Neural cell (in vitro differentiated cells): ENCODE measurements at regions not wholly inside any gene's neighbourhood (a gene's known extent, or its start where the extent isn't known, plus 50 kb on each side); places are given as distances from the start of the nearest gene placed in this dataset.

Source experiments
- H2AFZ ChIP-seq: fragments of 200-600, 300-800 bp; sonication (generic), shearing (Covaris generic); 2 replicates; pipeline ENCODE4 v1.6.0; 2014; ENCODE audit warnings: low read depth, mild to moderate bottlenecking, antibody characterized with exemption, low read length, moderate library complexity
- H3F3A ChIP-seq: fragments of 200-600 bp; shearing (Covaris generic); 2 replicates; pipeline ENCODE4 v1.6.1; 2016; ENCODE audit warnings: mild to moderate bottlenecking, moderate library complexity, mixed read lengths, antibody characterized with exemption, low read length; ENCODE audit not compliant: insufficient read depth, poor library complexity, severe bottlenecking
- H3K27ac ChIP-seq: fragments of 200-600, 300-800 bp; sonication (generic), shearing (Covaris generic); 2 replicates; pipeline ENCODE4 v1.5.1; 2014; ENCODE audit warnings: mild to moderate bottlenecking, low read length, moderate library complexity
- H3K27me3 ChIP-seq: fragments of 300-800, 200-600 bp; sonication (generic), shearing (Covaris generic); 2 replicates; pipeline ENCODE4 v1.6.0; 2014; ENCODE audit warnings: mild to moderate bottlenecking, low read depth, low read length, moderate library complexity; ENCODE audit not compliant: insufficient read depth
- H3K36me3 ChIP-seq: fragments of 300-800, 200-600 bp; sonication (generic), shearing (Covaris generic); 2 replicates; pipeline ENCODE4 v1.5.1; 2014; ENCODE audit warnings: mild to moderate bottlenecking, antibody characterized with exemption, low read length, moderate library complexity; ENCODE audit not compliant: insufficient read depth
- H3K4me2 ChIP-seq: fragments of 300-800, 200-600 bp; sonication (generic), shearing (Covaris generic); 2 replicates; pipeline ENCODE4 v1.6.0; 2014; ENCODE audit warnings: mild to moderate bottlenecking, low read length
- H3K4me3 ChIP-seq: fragments of 300-800, 200-600 bp; sonication (generic), shearing (Covaris generic); 2 replicates; pipeline ENCODE4 v1.5.1; 2014; ENCODE audit warnings: mild to moderate bottlenecking, low read length, moderate library complexity
- H3K79me2 ChIP-seq: fragments of 200-600 bp; shearing (Covaris generic); replicated peaks from 2 replicates; pipeline ENCODE4 v1.6.0; 2014; ENCODE audit warnings: mild to moderate bottlenecking, low read length, moderate library complexity; ENCODE audit not compliant: insufficient read depth
- H3K9ac ChIP-seq: fragments of 300-800, 200-600 bp; sonication (generic), shearing (Covaris generic); 2 replicates; pipeline ENCODE4 v1.6.1; 2016; ENCODE audit warnings: mild to moderate bottlenecking, low read length, mixed read lengths
- H3K9me2 ChIP-seq: fragments of 200-600 bp; shearing (Covaris generic); 2 replicates; pipeline ENCODE4 v1.6.1; 2016; ENCODE audit warnings: mild to moderate bottlenecking, low read length, mixed read lengths; ENCODE audit not compliant: insufficient read depth
- H3K9me3 ChIP-seq: fragments of 200-600, 300-800 bp; sonication (generic), shearing (Covaris generic); 2 replicates; pipeline ENCODE4 v1.6.1; 2016; ENCODE audit warnings: mild to moderate bottlenecking, mixed run types, low read length, moderate library complexity, mixed read lengths
- H4K20me1 ChIP-seq: fragments of 200-600 bp; shearing (Covaris generic); 2 replicates; pipeline ENCODE4 v1.6.1; 2016; ENCODE audit warnings: mild to moderate bottlenecking, mixed run types; ENCODE audit not compliant: insufficient read depth
- EP300 ChIP-seq: fragments of 450-650 bp; conservative IDR thresholded peaks from 2 replicates; pipeline ENCODE4 v1.6.1; 2014; ENCODE audit warnings: antibody characterized with exemption, mild to moderate bottlenecking, moderate library complexity; ENCODE audit not compliant: poor library complexity, severe bottlenecking
- EZH2 ChIP-seq: fragments of 200-600, 300-800 bp; shearing (Covaris generic), sonication (generic); IDR thresholded peaks from 2 replicates; pipeline ENCODE4 v1.6.1; 2014; ENCODE audit warnings: antibody characterized with exemption, low read length, borderline replicate concordance, mild to moderate bottlenecking; ENCODE audit not compliant: insufficient read depth, poor library complexity, severe bottlenecking
- MXI1 ChIP-seq: fragments of 450-650 bp; conservative IDR thresholded peaks from 2 replicates; pipeline ENCODE4 v1.6.1; 2014; ENCODE audit warnings: antibody characterized with exemption, mild to moderate bottlenecking; ENCODE audit not compliant: poor library complexity, severe bottlenecking
- POLR2AphosphoS5 ChIP-seq: IDR thresholded peaks from 2 replicates; pipeline ENCODE4 v1.6.1; 2012
- RAD21 ChIP-seq: fragments of 450-650 bp; conservative IDR thresholded peaks from 2 replicates; pipeline ENCODE4 v1.6.1; 2014; ENCODE audit warnings: antibody characterized with exemption, mild to moderate bottlenecking, moderate library complexity
- SMC3 ChIP-seq: fragments of 450-650 bp; conservative IDR thresholded peaks from 2 replicates; pipeline ENCODE4 v1.6.1; 2014; ENCODE audit warnings: antibody characterized with exemption, mild to moderate bottlenecking, moderate library complexity; ENCODE audit not compliant: poor library complexity
- TAF1 ChIP-seq: IDR thresholded peaks from 2 replicates; pipeline ENCODE4 v1.6.1; 2012; ENCODE audit warnings: low read depth
- TF ChIP-seq, protein P1 (sequence below): IDR thresholded peaks from 2 replicates; pipeline ENCODE4 v1.6.1; 2012; ENCODE audit warnings: borderline replicate concordance
- TF ChIP-seq, protein P2 (sequence below): fragments of 450-650 bp; IDR thresholded peaks from 2 replicates; pipeline ENCODE4 v1.5.1; 2014; ENCODE audit warnings: antibody characterized with exemption, mild to moderate bottlenecking, moderate library complexity; ENCODE audit not compliant: poor library complexity, severe bottlenecking

DNA sequence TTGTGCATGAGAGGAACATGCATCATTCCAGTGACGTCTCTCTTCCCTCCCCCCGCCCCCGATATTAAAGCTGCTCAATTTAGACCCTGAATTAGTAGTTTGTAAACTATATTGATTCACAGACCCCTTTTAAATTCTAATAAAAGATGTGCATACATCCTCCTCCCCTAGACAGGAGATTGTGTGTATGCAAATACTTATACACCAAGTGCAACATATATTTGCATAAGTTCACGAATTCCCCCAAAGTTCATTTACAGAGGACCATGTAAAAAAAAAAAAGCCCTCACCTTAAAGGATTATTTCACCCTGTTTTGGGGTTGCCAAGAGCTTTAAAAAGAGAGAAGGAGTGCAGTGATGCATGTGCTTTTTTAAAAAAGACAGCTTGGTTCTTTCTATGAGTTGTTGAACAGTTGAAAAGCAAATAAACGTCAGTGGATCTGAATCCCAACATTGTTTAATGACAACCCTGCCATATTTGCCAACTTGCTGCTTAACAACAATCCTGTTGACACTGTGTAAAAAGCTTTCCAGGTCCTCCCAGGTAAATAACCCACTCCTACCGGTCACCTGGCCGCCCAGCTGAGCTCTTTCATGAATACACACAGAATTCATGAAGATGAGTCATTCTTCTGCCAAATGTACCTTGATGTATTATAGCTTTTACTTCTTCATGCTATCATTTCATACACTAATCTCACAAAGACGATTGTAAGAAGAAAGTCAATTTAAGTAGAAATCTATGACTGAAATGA is 211.5 kb downstream of the IKZF2 start:
- Histone ChIP-seq H3K27ac (no peak overlapping the region), H3K4me3 (no peak overlapping the region), H3K9me3 (no peaks in the 10 kb centered on the region), H3K27me3 (no peaks in the 10 kb centered on the region), H3K79me2 (no peaks in the 10 kb centered on the region), H3K9me2 (no peaks in the 10 kb centered on the region), H3K4me2 (no peak overlapping the region), H3F3A (no peaks in the 10 kb centered on the region), H3K36me3 (no peaks in the 10 kb centered on the region), H4K20me1 (no peaks in the 10 kb centered on the region), H2AFZ (no peak overlapping the region), H3K9ac (no peak overlapping the region)
- TF ChIP-seq EP300 (no peak), RAD21 (no peak), SMC3 (no peak), TAF1 (no peak), EZH2 (no peak), MXI1 (no peak), POLR2AphosphoS5 (no peak)
- TF ChIP-seq, protein P1, sequence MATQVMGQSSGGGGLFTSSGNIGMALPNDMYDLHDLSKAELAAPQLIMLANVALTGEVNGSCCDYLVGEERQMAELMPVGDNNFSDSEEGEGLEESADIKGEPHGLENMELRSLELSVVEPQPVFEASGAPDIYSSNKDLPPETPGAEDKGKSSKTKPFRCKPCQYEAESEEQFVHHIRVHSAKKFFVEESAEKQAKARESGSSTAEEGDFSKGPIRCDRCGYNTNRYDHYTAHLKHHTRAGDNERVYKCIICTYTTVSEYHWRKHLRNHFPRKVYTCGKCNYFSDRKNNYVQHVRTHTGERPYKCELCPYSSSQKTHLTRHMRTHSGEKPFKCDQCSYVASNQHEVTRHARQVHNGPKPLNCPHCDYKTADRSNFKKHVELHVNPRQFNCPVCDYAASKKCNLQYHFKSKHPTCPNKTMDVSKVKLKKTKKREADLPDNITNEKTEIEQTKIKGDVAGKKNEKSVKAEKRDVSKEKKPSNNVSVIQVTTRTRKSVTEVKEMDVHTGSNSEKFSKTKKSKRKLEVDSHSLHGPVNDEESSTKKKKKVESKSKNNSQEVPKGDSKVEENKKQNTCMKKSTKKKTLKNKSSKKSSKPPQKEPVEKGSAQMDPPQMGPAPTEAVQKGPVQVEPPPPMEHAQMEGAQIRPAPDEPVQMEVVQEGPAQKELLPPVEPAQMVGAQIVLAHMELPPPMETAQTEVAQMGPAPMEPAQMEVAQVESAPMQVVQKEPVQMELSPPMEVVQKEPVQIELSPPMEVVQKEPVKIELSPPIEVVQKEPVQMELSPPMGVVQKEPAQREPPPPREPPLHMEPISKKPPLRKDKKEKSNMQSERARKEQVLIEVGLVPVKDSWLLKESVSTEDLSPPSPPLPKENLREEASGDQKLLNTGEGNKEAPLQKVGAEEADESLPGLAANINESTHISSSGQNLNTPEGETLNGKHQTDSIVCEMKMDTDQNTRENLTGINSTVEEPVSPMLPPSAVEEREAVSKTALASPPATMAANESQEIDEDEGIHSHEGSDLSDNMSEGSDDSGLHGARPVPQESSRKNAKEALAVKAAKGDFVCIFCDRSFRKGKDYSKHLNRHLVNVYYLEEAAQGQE = no peak
- TF ChIP-seq, protein P2, sequence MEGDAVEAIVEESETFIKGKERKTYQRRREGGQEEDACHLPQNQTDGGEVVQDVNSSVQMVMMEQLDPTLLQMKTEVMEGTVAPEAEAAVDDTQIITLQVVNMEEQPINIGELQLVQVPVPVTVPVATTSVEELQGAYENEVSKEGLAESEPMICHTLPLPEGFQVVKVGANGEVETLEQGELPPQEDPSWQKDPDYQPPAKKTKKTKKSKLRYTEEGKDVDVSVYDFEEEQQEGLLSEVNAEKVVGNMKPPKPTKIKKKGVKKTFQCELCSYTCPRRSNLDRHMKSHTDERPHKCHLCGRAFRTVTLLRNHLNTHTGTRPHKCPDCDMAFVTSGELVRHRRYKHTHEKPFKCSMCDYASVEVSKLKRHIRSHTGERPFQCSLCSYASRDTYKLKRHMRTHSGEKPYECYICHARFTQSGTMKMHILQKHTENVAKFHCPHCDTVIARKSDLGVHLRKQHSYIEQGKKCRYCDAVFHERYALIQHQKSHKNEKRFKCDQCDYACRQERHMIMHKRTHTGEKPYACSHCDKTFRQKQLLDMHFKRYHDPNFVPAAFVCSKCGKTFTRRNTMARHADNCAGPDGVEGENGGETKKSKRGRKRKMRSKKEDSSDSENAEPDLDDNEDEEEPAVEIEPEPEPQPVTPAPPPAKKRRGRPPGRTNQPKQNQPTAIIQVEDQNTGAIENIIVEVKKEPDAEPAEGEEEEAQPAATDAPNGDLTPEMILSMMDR = no peak

- H3K79me2 ChIP-seq = no peaks in the 10 kb centered on the region
- H3K27me3 ChIP-seq = no peaks in the 10 kb centered on the region
- no peak overlapping the region for H3K27ac ChIP-seq
- no peaks in the 10 kb centered on the region for H3K9me3 ChIP-seq
- H2AFZ ChIP-seq = no peak overlapping the region
- H3K36me3 ChIP-seq = no peaks in the 10 kb centered on the region
- H3K4me3 ChIP-seq = no peak overlapping the region
- H3K9ac ChIP-seq = no peak overlapping the region
- no peak for TF ChIP-seq POLR2AphosphoS5
- TF ChIP-seq, protein P2 = no peak
- no peak for TF ChIP-seq SMC3
- TF ChIP-seq, protein P1 = no peak
- no peak for TF ChIP-seq RAD21
- TF ChIP-seq MXI1 = no peak
- no peak for TF ChIP-seq TAF1
- TF ChIP-seq EP300 = no peak
- H4K20me1 ChIP-seq = no peaks in the 10 kb centered on the region
- H3F3A ChIP-seq = no peaks in the 10 kb centered on the region
- H3K4me2 ChIP-seq = no peak overlapping the region
- H3K9me2 ChIP-seq = no peaks in the 10 kb centered on the region
Observed at GRCh38 chr2:212938144-212938793, 213.1 kb downstream of the IKZF2 start.
